ENCODE measurements at regions not wholly inside any gene's neighbourhood (a gene's known extent, or its start where the extent isn't known, plus 50 kb on each side); places are given as distances from the start of the nearest gene placed in this dataset.

DNA sequence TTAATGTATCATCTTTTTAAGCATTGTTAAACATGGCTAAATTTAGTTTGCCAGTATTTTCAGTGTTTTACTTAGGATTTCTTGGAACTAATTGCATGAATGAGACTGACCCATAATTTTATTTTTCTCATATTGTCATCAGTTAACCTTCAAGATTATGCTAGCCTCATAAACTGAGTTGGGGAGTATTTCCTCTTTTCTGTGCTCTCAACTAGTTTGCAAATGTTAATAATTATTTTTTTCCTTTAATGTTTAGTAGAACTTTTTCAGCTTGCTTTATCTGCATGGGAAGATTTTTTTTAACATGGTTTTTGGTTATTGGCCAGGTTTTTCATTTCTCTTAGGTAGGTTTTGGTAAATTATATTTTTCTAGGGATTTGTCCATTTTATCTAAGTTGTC lies 235.4 kb upstream of the SESN3 start:
- Histone ChIP-seq H3K4me1 (replicated peaks in 1 of 4; ENCODE audit: control insufficient read depth in 3 of 4, insufficient read depth in 4 of 4, low read length in 3 of 4) (no peaks in the 10 kb centered on the region), H3K27ac (ENCODE audit: low read depth, low read length) (no peak overlapping the region), H3K4me2 (ENCODE audit: insufficient read depth in 1 of 2, low read depth in 2 of 2, low read length in 2 of 2) (no peak overlapping the region), H4K20me1 (replicated peaks in 1 of 2; ENCODE audit: control insufficient read depth in 1 of 2, insufficient read depth in 2 of 2, low read length in 2 of 2) (no peaks in the 10 kb centered on the region), H3K79me2 (ENCODE audit: control insufficient read depth in 1 of 2, insufficient read depth in 2 of 2, low read length in 2 of 2) (no peaks in the 10 kb centered on the region), H3K9me3 (ENCODE audit: insufficient read depth in 2 of 2, low read depth in 1 of 2, low read length in 1 of 2) (no peaks in the 10 kb centered on the region), H3K4me3 (ENCODE audit: extremely low read depth in 1 of 4, insufficient read depth in 2 of 4, low read depth in 3 of 4, low read length in 4 of 4) (no peak overlapping the region), H2AK5ac (ENCODE audit: low read depth, low read length) (no peak overlapping the region), H2BK5ac (ENCODE audit: low read depth, low read length) (no peak overlapping the region), H3K9ac (replicated peaks in 1 of 4; ENCODE audit: extremely low read depth in 1 of 4, low read depth in 3 of 4, low read length in 3 of 4) (no peak overlapping the region), H4K91ac (replicated peaks; ENCODE audit: insufficient read length, low read length) (no peak overlapping the region), H2BK15ac (ENCODE audit: low read length) (no peak overlapping the region), H3K14ac (ENCODE audit: insufficient read length) (no peak overlapping the region), H4K8ac (ENCODE audit: extremely low read depth, insufficient read depth, low read length) (no peak overlapping the region), H3K18ac (ENCODE audit: extremely low read depth, low read length) (no peak overlapping the region), H2BK120ac (replicated peaks; ENCODE audit: low read depth, low read length) (no peak overlapping the region), H3K4ac (replicated peaks; ENCODE audit: insufficient read length, low read depth, low read length) (no peak overlapping the region), H3K27me3 (replicated peaks in 1 of 4; ENCODE audit: control insufficient read depth in 3 of 4, extremely low read depth in 1 of 4, insufficient read depth in 3 of 4, low read length in 3 of 4) (no peaks in the 10 kb centered on the region), H3K56ac (replicated peaks; ENCODE audit: insufficient read length, low read depth, low read length) (no peak overlapping the region), H2BK20ac (ENCODE audit: low read length) (no peak overlapping the region), H3K23me2 (ENCODE audit: low read depth, low read length) (no peaks in the 10 kb centered on the region; the same call in 1 of the 2 replicates), H3K36me3 (ENCODE audit: control insufficient read depth in 2 of 4, insufficient read depth in 4 of 4, low read length in 3 of 4) (no peaks in the 10 kb centered on the region; a peak in 1 of 8 replicates), H2BK12ac (ENCODE audit: low read depth, low read length) (no peak overlapping the region), H3K79me1 (ENCODE audit: low read depth, low read length) (no peaks in the 10 kb centered on the region), H4K5ac (ENCODE audit: insufficient read length, low read depth, low read length) (no peak overlapping the region), H2AFZ (ENCODE audit: low read length) (no peak overlapping the region), H3K23ac (ENCODE audit: insufficient read length) (no peak overlapping the region)
- CTCF ChIA-PET (ENCODE audit: partially characterized antibody), result interaction anchor here (0.9 to 2.1 kb wide), 2 partner anchors 9 to 11 kb away, joined by 4 to 5 read pairs; no protein-coding TSS in a partner anchor
- POLR2A ChIA-PET (ENCODE audit: partially characterized antibody), result no interaction called here
- DNase-seq (ENCODE audit: low read depth in 1 of 2, low spot score in 2 of 2), result no peak
- TF ChIP-seq, protein P1, sequence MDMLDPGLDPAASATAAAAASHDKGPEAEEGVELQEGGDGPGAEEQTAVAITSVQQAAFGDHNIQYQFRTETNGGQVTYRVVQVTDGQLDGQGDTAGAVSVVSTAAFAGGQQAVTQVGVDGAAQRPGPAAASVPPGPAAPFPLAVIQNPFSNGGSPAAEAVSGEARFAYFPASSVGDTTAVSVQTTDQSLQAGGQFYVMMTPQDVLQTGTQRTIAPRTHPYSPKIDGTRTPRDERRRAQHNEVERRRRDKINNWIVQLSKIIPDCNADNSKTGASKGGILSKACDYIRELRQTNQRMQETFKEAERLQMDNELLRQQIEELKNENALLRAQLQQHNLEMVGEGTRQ (IDR thresholded peaks at IDR 0.05; ENCODE audit: low read length), result no peak
- no peak for TF ChIP-seq HDAC2 (IDR thresholded peaks at IDR 0.05; ENCODE audit: borderline replicate concordance in 1 of 2, low read depth in 2 of 2, low read length in 2 of 2)
- TF ChIP-seq BACH1 (IDR thresholded peaks at IDR 0.05; ENCODE audit: low read length), result no peak
- TF ChIP-seq GABPA (IDR thresholded peaks at IDR 0.05; ENCODE audit: borderline replicate concordance, insufficient read depth, low read length), result no peak
- no peak for TF ChIP-seq CTBP2 (IDR thresholded peaks at IDR 0.05; ENCODE audit: borderline replicate concordance, insufficient read depth, insufficient read length, low read length)
- no peak for TF ChIP-seq ZNF274 (IDR thresholded peaks at IDR 0.05; ENCODE audit: borderline replicate concordance, extremely low read depth, low read length)
- TF ChIP-seq POLR2AphosphoS5 (IDR thresholded peaks at IDR 0.05; ENCODE audit: low read depth, low read length), result no peak
- no peak for TF ChIP-seq KDM4A (IDR thresholded peaks at IDR 0.05; ENCODE audit: low read depth, low read length, severe bottlenecking)
- no peak for TF ChIP-seq SIRT6 (IDR thresholded peaks at IDR 0.05; ENCODE audit: low read length)
- no peak for TF ChIP-seq JUND (IDR thresholded peaks at IDR 0.05; ENCODE audit: low read length)
- TF ChIP-seq GTF2F1 (IDR thresholded peaks at IDR 0.05; ENCODE audit: borderline replicate concordance, low read depth, low read length), result no peak
- no peak for TF ChIP-seq FOSL1 (IDR thresholded peaks at IDR 0.05; ENCODE audit: insufficient read depth, low read depth, low read length)
- FAIRE-seq, result no peak
